ENCODE measurements at regions not wholly inside any gene's neighbourhood (a gene's known extent, or its start where the extent isn't known, plus 50 kb on each side); places are given as distances from the start of the nearest gene placed in this dataset.

DNA sequence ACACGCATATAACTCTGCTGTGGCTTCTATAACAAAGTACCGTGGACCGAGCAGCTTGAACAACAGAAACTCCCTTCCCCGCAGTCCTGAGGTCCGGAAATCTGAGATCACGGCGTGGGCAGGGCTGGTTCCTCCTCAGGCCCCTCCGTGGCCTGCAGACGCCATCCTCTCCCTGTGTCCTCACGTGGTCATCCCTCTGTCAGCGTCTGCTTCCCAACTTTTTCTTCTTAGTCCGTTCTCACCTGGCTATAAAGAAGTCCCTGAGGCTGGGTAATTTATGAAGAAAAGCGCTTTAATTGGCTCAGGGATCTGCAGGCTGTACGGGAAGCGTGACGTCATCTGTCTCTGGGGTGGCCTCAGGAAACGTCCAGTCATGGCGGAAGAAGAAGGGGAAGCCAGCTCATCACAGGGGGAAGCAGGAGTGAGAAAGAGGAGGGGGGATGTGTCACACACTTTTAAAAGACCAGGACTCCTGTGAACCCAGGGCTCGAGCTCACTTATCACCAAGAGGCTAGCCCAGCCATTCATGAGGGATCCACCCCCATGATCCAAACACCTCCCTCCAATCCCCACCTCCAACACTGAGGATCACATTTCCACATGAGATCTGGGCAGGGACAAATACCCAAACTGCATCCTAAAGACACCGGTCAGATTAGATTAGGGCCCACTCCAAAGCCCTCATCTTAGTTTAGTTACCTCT lies 91.2 kb upstream of the INSIG1 start:
- TF ChIP-seq, protein P1, sequence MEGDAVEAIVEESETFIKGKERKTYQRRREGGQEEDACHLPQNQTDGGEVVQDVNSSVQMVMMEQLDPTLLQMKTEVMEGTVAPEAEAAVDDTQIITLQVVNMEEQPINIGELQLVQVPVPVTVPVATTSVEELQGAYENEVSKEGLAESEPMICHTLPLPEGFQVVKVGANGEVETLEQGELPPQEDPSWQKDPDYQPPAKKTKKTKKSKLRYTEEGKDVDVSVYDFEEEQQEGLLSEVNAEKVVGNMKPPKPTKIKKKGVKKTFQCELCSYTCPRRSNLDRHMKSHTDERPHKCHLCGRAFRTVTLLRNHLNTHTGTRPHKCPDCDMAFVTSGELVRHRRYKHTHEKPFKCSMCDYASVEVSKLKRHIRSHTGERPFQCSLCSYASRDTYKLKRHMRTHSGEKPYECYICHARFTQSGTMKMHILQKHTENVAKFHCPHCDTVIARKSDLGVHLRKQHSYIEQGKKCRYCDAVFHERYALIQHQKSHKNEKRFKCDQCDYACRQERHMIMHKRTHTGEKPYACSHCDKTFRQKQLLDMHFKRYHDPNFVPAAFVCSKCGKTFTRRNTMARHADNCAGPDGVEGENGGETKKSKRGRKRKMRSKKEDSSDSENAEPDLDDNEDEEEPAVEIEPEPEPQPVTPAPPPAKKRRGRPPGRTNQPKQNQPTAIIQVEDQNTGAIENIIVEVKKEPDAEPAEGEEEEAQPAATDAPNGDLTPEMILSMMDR (conservative IDR thresholded peaks at IDR 0.05) = no peak
- TF ChIP-seq EZH2 (IDR thresholded peaks at IDR 0.05; ENCODE audit: low read depth) = no peak
